Forelimb muscle (tissue), 1 donor: ENCODE measurements at regions not wholly inside any gene's neighbourhood (a gene's known extent, or its start where the extent isn't known, plus 50 kb on each side); places are given as distances from the start of the nearest gene placed in this dataset.
"Not testable (repeated sequence)": the region's sequence is repeated elsewhere in the genome, so short reads cannot be mapped to it uniquely, and the experiment has no call there.

Experiments used
- DNase-seq: peaks from one replicate; pipeline ENCODE4 v3.0.0-alpha.2; 2013; ENCODE audit warnings: low read depth

- no peak for DNase-seq
Measured at GRCh38 chr14:53743371-53743770, 213.3 kb downstream of the BMP4 start.

GRCh38 chr14:53742233-53742620, 214.4 kb downstream of the BMP4 start:
- DNase-seq: no peak

- no peak for DNase-seq
Measured at GRCh38 chr14:53741479-53742232, 215.0 kb downstream of the BMP4 start.

- DNase-seq: no peak
Measured at GRCh38 chr14:53740570-53740969, 216.1 kb downstream of the BMP4 start.

- DNase-seq: no peak
Measured at GRCh38 chr14:53735916-53736315, 220.7 kb downstream of the BMP4 start.

GRCh38 chr14:53723221-53723620, 233.4 kb downstream of the BMP4 start:
- no peak for DNase-seq

- no peak for DNase-seq
Measured at GRCh38 chr14:53719536-53719935, 237.1 kb downstream of the BMP4 start.

- no peak for DNase-seq
Measured at GRCh38 chr14:53716578-53716977, 240.0 kb downstream of the BMP4 start.

- no peak for DNase-seq
Measured at GRCh38 chr14:53715193-53715721, 241.4 kb downstream of the BMP4 start.

- no peak for DNase-seq
Measured at GRCh38 chr14:53714495-53715192, 242.0 kb downstream of the BMP4 start.

GRCh38 chr14:53712901-53713300, 243.7 kb downstream of the BMP4 start:
- not testable (repeated sequence) for DNase-seq

- no peak for DNase-seq
Measured at GRCh38 chr14:53711205-53711604, 245.4 kb downstream of the BMP4 start.

- no peak for DNase-seq
Measured at GRCh38 chr14:53710615-53711014, 246.0 kb downstream of the BMP4 start.

- no peak for DNase-seq
Measured at GRCh38 chr14:53709381-53709780, 247.2 kb downstream of the BMP4 start.

- DNase-seq: no peak
Measured at GRCh38 chr14:53703457-53703856, 253.2 kb downstream of the BMP4 start.

GRCh38 chr14:53701108-53701875, 255.3 kb downstream of the BMP4 start:
- DNase-seq: no peak

GRCh38 chr14:53696217-53696965, 260.2 kb downstream of the BMP4 start:
- DNase-seq: no peak

GRCh38 chr14:53695692-53696214, 260.9 kb downstream of the BMP4 start:
- no peak for DNase-seq

- DNase-seq: no peak
Measured at GRCh38 chr14:53692885-53693284, 263.7 kb downstream of the BMP4 start.

GRCh38 chr14:53692451-53692850, 264.2 kb downstream of the BMP4 start:
- DNase-seq: no peak

GRCh38 chr14:53683229-53683628, 273.4 kb downstream of the BMP4 start:
- DNase-seq: no peak
